HG03571 (cell line): ENCODE measurements at regions not wholly inside any gene's neighbourhood (a gene's known extent, or its start where the extent isn't known, plus 50 kb on each side); places are given as distances from the start of the nearest gene placed in this dataset.
"Not testable (repeated sequence)": the region's sequence is repeated elsewhere in the genome, so short reads cannot be mapped to it uniquely, and the experiment has no call there.

Experiments used
- ATAC-seq: cut with Tn5 transposase; IDR thresholded peaks from one replicate; pipeline ENCODE4 v1.9.1; 2021; ENCODE audit not compliant: unreplicated experiment

GRCh38 chrX:66914080-66914479 lies 275.2 kb upstream of the EDA2R start:
- ATAC-seq: no peak

- ATAC-seq: no peak
These were observed 273.5 kb upstream of the EDA2R start for GRCh38 chrX:66912417-66912816.

GRCh38 chrX:66902081-66902480 lies 263.2 kb upstream of the EDA2R start:
- no peak for ATAC-seq

GRCh38 chrX:66900886-66901285 lies 262.0 kb upstream of the EDA2R start:
- no peak for ATAC-seq

- ATAC-seq: no peak
These were observed 253.1 kb upstream of the EDA2R start for GRCh38 chrX:66892004-66892403.

- no peak for ATAC-seq
These were observed 250.5 kb upstream of the EDA2R start for GRCh38 chrX:66889418-66889817.

GRCh38 chrX:66882101-66882500 lies 243.2 kb upstream of the EDA2R start:
- ATAC-seq: no peak

- no peak for ATAC-seq
These were observed 237.9 kb upstream of the EDA2R start for GRCh38 chrX:66876776-66877175.

- no peak for ATAC-seq
These were observed 233.9 kb upstream of the EDA2R start for GRCh38 chrX:66872771-66873170.

GRCh38 chrX:66863721-66864120 lies 224.8 kb upstream of the EDA2R start:
- ATAC-seq: no peak

- peak; percentile 82 for ATAC-seq
These were observed 194.5 kb upstream of the EDA2R start for GRCh38 chrX:66833426-66833825.

- ATAC-seq: no peak
These were observed 176.3 kb upstream of the EDA2R start for GRCh38 chrX:66815227-66815626.

- ATAC-seq: not testable (repeated sequence)
These were observed 155.6 kb upstream of the EDA2R start for GRCh38 chrX:66794514-66794913.

- no peak for ATAC-seq
These were observed 127.4 kb upstream of the EDA2R start for GRCh38 chrX:66766318-66766717.

- ATAC-seq: no peak
These were observed 121.8 kb upstream of the EDA2R start for GRCh38 chrX:66760651-66761050.

- ATAC-seq: no peak
These were observed 117.8 kb upstream of the EDA2R start for GRCh38 chrX:66756717-66757116.

- ATAC-seq: no peak
These were observed 112.4 kb upstream of the EDA2R start for GRCh38 chrX:66751136-66751782.

GRCh38 chrX:66744519-66744918 lies 105.6 kb upstream of the EDA2R start:
- not testable (repeated sequence) for ATAC-seq

GRCh38 chrX:66731398-66731797 lies 92.5 kb upstream of the EDA2R start:
- ATAC-seq: no peak

- ATAC-seq: no peak
These were observed 90.0 kb upstream of the EDA2R start for GRCh38 chrX:66728818-66729271.

GRCh38 chrX:66717926-66718325 lies 79.0 kb upstream of the EDA2R start:
- no peak for ATAC-seq

GRCh38 chrX:66698273-66699204 lies 59.7 kb upstream of the EDA2R start:
- ATAC-seq: no peak
